A549 (cell line): ENCODE measurements at regions not wholly inside any gene's neighbourhood (a gene's known extent, or its start where the extent isn't known, plus 50 kb on each side); places are given as distances from the start of the nearest gene placed in this dataset.

Experiments used
- BHLHE40 ChIP-seq: IDR thresholded peaks from 2 replicates; pipeline ENCODE4 v1.6.1; 2012; ENCODE audit warnings: low read depth, low read length, inconsistent platforms
- RAD21 ChIP-seq, 2 experiments: fragments of >200 bp in 1 of 2; sonication (Bioruptor Twin) in 1 of 2; formaldehyde crosslinking in 1 of 2; IDR thresholded peaks in 1 of 2; conservative IDR thresholded peaks in 1 of 2; 2 replicates in 1 of 2; 3 replicates in 1 of 2; pipeline ENCODE4 v1.6.1; 2012 to 2018; ENCODE audit warnings: inconsistent platforms in 1 of 2
- SMC3 ChIP-seq: fragments of >200 bp; sonication (Bioruptor Twin); formaldehyde crosslinking; IDR thresholded peaks from 3 replicates; pipeline ENCODE4 v1.6.1; 2018; ENCODE audit warnings: inconsistent platforms
- TP53 ChIP-seq: fragments of 250-450 bp; sonication (Bioruptor Pico); IDR thresholded peaks from 2 replicates; pipeline ENCODE4 v1.5.0; 2021; ENCODE audit warnings: mild to moderate bottlenecking, moderate library complexity

DNA sequence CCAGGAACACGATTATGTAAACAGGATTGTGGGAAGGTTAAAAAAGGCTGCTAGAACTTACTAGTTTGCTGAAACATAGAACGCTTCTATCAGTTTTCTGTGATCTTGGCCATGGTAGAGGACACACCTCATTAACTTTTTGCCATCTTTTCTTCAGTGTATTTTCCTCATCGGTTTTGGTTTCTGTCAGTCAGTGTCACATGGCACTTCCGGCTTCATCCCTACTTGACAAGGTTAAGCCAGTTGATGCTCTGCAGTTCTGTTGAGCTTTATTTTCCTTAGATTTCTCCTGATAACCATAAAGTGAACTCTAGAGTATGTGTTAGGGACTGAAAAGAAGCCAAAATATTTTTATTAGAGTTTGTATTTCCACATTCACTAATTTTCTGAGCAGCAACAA lies 147.5 kb downstream of the NDFIP2 start:
- TF ChIP-seq RAD21 (conservative IDR thresholded peaks at IDR 0.05 in 1 of 2, IDR thresholded peaks at IDR 0.05 in 1 of 2) (no peak), SMC3 (no peak), TP53 (CRISPR knock-in tag) (no peak), BHLHE40 (no peak)
